Smooth muscle cell of the brain vasculature (primary cell): ENCODE measurements at regions not wholly inside any gene's neighbourhood (a gene's known extent, or its start where the extent isn't known, plus 50 kb on each side); places are given as distances from the start of the nearest gene placed in this dataset.
"Not testable (repeated sequence)": the region's sequence is repeated elsewhere in the genome, so short reads cannot be mapped to it uniquely, and the experiment has no call there.

ENCODE experiments used
- DNase-seq: peaks from one replicate; pipeline ENCODE4 v3.0.0-alpha.2; 2012; ENCODE audit warnings: low read depth, low spot score

DNA sequence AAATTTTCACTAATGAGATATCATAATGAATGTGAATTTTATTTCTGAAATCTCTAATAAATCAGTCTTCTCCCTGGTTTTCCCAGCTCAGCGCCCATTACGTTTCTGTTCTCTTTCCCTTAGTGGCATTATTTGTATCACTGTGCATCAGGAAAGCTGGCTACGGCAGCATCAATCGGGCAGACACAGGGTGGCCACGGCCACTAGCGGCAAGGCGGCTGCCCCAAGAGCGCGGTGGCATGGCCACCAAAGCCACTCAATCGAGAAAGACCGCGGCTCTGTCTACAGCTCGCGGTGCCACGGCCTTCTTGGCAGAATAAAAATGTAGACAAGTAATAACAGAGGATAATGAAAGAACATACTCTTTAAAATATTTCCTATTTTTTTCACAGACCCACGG lies 168.0 kb downstream of the RPIA start:
- no peak for DNase-seq

DNA sequence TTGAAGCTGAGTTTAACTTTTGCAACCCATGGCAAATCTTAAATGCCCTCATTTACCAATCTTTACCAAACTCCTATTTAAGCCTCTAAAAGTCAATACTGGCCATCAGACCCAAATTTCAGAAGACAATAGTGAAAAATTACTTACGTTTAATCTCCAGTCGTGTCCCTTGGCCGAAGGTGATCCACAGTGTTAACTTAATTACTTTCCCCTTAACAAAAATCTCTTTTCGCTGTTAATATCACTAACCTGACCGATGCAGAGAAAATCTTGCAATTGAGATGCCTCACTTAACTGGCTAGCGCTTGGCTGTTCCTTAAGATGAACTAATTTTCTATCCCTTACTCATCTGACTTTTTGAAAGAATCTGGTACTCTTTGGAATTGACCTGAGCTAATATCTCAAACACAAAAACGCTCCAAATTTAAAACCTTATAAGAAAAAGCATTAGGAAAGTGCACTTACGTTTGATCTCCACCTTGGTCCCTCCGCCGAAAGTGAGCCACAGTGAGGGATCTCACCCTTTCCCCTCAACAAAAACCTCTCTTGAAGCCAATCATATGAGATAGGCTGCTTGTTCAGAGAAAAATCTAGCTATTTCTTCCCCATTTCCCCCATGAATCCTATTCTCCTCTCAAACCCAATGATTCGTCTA lies 169.1 kb downstream of the RPIA start:
- no peak for DNase-seq

DNA sequence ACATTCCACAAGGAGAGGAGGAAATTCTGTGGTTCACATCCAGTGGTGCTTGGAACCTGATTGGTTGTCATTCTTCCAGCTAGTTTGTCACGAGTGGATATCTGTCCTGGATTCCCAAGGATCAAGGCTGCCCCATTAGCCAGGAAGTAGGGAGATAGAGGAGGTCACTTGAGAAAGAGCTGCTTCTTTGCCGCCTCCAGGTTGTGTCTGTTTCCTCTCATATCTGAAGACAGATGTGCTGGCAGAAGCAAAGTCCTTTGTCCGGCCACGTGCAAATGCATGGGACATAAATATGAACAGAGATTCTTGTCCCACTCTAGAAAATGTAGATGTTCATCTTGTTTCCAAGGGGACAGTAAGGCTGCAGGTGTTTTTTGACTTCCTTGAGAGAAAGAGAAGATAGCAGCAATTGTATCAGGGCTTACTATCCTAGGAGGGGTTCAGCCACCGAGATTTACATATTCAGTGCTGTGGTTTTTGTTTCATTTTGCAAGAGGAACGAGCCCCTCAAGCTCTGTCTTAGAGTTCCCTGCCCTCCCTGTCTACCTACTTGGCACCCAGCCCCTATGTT lies 174.4 kb downstream of the RPIA start:
- DNase-seq = no peak

DNA sequence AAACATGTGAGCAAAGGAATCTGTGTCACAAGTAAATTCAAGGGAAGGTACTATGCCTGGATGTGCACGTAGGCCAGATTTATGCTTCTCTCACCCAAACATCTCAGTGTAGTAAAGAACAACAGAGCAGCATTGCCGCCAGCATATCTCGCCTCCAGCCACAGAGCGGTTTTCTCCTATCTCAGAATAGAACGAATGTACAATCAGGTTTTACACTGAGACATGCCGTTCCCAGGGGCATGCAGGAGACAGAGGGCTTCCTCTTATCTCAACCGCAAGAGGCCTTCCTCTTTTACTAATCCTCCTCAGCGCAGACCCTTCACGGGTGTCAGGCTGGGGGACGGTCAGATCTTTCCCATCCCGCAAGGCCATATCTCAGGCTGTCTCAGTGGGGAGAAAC lies 175.3 kb downstream of the RPIA start:
- no peak for DNase-seq

DNA sequence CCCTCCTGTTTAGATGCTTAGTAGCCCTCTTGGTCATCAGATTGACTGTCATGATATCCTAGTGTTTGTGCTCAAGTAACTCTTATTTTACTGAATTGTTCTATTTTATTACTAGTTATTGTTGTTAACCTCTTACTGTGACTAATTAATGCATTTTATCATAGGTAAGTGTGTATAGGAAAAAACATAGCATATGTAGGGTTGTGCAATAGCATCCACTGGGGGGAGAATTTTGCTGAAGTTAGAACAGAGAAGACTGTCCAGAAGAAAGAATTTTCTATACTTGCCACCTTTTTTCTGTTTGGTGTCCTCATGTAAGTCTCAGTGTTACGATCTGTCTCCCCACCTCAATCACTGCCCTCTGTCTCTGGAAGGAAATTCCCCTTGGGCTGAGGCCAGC lies 177.4 kb downstream of the RPIA start:
- DNase-seq = no peak

DNA sequence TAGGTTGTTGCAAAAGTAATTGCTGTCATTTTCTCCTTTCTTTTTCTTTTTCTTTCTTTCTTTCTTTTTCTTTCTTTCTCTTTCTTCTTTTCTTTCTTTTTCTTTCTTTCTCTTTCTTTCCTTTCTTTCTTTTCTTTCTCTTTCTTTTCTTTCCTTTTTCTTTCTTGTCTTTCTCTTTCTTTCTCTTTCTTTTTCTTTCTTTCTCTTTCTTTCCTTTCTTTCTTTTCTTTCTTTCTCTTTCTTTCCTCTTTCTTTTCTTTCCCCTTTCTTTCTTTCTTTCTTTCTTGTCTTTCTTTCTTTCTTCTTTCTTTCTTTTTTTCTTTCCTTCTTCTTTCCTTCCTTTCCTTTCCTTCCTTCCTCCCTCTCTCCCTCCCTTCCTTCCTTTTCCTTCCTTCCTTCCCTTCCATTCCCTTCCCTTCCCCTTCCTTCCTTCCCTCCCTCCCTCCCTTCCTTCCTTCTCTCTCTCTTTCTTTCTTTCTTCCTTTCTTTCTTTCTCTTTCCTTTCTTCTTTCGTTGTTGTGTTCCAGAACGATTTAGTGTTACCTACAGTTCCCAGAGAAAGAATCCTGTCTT lies 178.9 kb downstream of the RPIA start:
- DNase-seq = no peak

DNA sequence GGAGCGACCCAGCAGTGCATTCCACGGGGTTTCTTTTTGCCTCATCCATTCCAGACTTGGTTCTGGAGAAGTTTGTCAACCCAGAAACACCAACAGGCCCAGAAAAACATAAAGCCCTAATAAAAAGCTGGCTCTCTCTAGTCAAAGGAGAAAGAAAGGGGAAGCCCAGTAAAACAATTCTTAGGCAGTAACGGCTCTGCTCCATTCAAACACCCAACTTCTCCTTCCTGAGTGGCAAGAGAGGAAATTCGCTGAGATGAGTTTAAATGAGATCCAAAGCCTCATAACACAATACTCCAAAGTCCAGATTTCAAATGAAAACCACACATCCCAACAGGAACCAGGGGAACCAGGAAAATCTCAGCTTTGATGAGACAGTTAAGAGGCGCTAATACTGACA lies 179.9 kb downstream of the RPIA start:
- no peak for DNase-seq

DNA sequence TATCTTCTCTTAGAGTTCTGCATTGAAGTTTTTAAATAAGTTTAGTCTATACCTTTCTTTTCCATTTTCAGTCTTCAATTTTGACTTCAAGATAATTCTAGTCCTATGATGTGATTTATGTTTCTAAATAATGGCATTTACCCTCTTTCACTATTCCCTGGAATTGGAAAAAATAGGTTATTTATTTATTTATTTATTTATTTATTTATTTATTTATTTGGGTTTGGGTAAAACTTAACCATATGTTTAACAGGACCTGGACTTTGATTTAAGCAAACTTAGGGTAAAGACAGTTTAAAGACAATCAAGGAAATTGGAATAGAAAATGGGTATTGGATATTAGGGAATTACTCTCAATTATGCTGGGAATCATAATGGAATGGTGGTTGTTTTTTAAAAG lies 182.1 kb downstream of the RPIA start:
- no peak for DNase-seq

DNA sequence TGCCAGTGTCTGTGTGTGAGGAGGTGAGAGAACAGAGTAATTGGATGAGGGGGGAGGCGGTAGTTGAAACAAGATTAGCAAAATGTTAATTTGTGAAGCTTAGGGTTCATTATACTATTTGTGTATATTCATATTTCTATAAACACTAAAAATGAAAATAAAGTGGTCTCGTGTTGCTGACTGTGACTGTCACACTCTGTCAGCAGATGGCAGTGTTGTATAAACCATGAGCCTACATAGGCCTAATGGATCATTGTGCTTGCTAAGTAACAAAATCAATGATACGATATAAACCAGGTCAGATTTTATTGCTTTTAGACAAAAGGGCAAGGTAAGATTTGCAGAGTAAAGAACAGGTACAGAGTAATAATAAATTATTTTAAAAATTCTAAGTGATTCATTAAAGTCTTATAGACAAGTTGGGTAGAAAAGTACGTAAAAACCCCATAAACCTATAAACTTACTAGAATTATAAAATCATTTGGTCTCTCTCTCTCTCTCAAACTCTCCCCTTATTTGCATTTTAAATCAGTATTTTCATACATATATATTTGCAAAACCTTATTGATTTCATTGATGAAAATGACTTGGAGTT lies 182.7 kb downstream of the RPIA start:
- peak; percentile 36 for DNase-seq

DNA sequence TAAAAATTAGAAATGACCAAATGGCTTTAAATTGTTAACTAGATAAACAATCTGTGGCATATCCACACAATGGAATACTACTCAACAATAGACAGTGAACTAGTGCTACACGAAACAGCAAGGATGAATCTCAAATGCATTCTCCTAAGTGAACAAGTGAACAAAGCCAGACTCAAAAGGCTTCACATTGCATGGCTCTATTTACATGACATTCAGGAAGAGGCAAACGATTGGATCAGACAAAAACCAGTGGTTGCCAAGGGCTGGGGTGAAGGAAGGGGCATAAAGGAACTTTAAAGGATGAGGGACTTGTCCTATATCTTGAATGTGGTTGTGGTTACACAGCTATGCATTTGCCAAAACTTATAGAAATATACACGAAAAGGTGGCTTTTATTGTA lies 184.3 kb downstream of the RPIA start:
- DNase-seq = no peak

DNA sequence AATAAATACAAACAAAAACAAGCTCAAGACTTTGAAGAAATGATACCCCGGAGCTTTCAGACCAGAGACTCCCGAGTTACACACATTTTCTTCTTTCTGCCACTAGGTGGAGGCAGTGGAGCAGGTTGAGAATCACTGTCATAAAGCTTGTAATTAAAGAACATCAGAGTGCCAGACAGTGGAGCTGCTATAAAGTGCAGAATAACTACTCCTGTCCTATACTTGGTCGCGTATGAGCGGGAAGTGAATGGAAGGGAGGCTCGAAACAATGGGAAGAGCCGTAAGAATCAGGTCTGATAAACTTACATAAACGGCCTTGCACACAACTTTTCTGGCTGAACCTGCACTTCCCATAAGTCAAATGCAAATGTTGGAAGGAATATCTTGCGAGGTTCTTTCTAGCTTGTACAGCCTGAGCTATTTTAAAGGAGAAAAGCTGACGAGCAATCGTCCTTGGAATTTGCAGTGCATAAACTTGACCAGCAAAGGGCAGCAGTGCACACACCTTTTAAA lies 189.0 kb downstream of the RPIA start:
- DNase-seq = peak; percentile 20

DNA sequence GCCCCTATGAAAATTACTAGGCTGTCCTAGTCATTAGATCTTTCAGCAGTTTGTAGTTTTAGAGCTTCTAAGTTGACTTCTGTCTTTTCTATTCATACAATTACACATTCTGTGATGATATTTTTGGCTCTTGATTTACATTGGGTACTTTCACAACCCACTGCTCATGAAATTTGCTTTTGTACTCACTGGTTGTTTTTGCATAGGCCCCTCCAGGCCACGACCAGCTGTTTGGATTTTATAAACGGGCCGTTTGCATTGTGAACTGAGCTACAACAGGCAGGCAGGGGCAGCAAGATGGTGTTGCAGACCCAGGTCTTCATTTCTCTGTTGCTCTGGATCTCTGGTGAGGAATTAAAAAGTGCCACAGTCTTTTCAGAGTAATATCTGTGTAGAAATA lies 193.8 kb downstream of the RPIA start:
- DNase-seq = no peak

DNA sequence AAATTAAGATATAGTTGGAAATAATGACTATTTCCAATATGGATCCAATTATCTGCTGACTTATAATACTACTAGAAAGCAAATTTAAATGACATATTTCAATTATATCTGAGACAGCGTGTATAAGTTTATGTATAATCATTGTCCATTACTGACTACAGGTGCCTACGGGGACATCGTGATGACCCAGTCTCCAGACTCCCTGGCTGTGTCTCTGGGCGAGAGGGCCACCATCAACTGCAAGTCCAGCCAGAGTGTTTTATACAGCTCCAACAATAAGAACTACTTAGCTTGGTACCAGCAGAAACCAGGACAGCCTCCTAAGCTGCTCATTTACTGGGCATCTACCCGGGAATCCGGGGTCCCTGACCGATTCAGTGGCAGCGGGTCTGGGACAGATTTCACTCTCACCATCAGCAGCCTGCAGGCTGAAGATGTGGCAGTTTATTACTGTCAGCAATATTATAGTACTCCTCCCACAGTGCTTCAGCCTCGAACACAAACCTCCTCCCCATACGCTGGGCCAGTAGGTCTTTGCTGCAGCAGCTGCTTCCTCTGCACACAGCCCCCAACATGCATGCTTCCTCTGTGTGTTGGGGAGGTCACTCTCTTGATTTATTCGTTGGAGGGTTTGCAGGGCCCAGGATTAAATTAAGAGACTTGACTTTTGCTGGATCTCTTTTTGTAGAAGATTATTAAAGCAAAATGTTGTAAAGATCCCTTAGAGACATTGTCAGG lies 194.4 kb downstream of the RPIA start:
- no peak for DNase-seq

DNA sequence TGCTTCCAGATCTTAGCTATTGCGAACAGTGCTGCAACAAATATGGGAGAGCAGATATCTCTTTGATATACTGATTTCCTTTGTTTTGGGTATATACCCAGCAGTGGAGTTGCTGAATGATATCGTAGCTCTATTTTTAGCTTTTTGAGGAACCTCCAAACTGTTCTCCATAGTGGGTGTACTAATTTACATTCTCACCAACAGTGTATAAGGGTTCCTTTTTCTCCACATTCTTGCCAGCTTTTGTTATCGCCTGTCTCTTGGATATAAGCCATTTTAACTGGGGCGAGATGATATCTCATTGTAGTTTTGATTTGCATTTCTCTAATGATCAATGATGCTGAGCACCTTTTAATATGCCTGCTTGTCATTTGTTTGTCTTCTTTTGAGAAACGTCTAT lies 196.0 kb downstream of the RPIA start:
- not testable (repeated sequence) for DNase-seq

DNA sequence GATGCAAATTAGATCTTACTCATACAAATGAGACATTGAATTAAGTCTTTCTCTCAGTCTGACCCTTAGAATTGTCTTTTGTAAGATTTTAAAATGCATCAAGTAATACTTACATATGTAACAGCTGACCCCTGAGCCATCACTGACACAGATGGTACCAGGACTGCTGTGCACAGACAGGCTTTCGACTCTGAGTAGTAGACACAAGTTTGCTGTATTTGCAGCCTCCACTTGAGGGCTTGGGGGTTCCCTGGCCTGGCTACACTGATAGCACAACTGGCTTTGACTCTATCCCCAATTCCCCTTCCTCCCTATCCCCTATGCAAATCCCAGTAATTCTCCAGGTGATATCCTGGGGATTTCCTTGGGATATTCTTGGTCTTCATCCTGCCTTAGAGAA lies 200.7 kb downstream of the RPIA start:
- DNase-seq = no peak

DNA sequence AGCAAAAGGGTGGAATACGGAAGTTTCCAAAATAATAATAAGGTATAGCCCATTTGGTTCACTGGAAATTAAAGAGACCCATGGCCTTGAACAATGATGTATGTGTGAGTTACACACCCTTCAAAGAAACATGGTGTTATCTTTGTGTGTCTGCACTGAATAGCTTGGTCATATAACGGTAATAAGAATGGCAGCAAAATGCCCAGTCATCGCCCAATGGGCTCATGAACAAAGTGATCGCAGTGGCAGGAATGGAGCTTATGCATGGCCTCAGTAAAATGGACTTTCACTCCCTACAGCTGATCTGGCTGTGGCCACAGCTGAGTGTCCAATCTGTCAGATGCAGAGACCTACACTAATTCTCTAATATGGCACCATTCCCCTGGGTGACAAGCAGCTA lies 201.3 kb downstream of the RPIA start:
- no peak for DNase-seq

DNA sequence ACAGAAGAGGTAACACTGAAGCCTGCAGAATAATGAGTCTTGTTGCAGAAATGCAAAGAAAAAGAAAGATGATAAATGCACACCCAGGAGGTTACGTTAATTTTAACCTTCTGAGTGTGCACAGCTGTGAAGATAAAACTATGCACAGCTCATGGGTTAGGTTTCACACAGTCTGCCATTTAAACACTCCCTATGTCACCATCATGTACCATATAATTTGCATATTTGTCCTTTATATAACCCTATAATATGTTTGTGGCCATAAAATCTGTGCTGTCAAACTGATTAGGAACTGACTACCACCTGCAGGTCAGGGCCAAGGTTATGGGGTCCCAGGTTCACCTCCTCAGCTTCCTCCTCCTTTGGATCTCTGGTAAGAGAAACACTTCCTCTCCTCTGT lies 205.5 kb downstream of the RPIA start:
- DNase-seq = no peak

DNA sequence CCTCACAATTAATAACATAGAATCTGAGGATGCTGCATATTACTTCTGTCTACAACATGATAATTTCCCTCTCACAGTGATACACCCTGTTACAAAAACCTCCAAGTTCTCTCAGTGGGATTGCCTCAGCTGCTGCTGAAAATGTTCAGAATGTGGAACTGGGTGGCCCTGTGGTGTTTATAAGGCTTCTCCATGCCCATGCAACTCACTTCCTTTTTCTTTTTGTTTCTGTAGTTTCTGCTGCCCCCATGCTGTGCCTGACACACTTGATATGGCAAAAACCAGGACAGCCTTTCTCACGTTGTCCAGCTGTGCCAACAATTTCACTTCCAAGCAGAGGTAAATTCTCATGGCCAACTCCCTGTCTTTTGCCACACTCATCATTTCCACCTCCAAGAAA lies 206.2 kb downstream of the RPIA start:
- no peak for DNase-seq

DNA sequence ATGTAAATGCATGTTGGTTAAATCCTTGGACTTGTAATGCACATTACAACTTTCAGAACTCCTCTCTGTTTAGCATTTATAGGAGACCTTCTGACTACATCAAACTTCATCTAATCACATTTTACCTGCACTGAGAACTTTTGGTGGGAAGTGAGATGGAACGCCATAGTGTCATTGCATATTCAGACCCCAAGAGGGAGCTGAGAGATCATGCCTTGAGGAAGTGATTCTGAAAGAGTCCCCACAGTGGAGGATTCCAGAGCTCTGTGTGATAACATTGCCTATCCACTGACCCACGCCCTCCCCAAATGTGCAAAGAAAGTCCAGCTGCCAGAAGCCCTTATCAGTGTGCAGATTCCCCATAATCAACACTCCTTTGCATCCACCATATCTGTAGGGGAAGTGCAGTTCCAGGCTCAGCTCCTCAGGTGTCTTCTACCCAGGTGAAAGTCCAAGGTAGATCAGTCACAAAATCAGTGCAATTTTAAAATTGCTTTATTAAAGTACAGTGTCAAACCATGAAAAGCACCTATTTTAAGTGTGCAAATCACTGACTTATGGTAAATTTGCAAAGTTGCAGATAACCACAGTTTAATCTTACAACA lies 212.4 kb downstream of the RPIA start:
- DNase-seq = no peak

DNA sequence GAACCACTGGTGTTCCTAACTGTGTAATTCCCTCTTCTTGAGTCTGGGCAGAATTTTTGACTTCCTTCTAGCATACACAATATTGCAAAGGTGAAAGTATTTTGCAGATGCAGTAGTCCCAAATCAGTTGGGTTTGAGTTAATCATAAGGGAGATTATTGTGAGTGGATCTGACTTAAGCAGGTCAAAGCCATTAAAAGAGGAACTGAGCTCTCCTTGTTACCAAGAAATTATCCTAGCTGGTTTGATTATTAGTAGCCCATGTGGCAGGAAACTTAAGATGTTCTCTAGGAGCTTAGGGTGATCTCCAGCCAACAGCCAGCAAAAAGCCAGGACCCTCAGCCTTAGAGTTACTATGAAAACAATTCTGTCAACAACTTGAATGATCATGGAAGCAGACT lies 221.8 kb downstream of the RPIA start:
- no peak for DNase-seq

DNA sequence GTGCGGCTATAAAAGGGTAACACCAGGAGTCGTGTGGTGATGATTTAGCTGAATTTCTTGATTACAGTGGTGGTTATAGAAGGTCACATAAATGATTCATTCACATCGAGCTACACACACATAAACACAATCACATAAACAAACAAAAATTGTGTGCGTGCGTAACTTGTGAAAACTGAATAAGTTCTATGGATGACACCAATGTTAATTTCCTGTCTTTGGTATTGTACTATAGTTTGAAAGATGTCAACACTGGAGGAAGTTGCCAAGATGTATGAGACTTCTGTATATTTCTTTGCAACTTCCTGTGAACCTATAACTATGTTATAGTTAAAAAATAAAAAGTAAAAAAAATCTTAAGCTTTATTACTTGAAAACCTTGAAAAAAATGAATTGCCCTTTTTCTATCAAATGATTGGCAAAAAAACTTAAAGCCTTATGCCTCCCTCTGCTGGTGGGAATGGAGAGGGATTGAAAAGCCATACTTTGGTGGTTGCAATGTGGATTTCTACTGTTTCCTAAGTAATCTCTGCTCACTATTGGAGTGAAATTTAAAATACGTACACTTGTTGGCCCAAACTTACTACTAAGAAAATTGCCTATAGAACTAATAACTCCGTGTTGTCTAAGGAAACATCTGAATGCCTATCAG lies 227.7 kb downstream of the RPIA start:
- DNase-seq = peak; percentile 13
